ENCODE measurements at regions not wholly inside any gene's neighbourhood (a gene's known extent, or its start where the extent isn't known, plus 50 kb on each side); places are given as distances from the start of the nearest gene placed in this dataset.

DNA sequence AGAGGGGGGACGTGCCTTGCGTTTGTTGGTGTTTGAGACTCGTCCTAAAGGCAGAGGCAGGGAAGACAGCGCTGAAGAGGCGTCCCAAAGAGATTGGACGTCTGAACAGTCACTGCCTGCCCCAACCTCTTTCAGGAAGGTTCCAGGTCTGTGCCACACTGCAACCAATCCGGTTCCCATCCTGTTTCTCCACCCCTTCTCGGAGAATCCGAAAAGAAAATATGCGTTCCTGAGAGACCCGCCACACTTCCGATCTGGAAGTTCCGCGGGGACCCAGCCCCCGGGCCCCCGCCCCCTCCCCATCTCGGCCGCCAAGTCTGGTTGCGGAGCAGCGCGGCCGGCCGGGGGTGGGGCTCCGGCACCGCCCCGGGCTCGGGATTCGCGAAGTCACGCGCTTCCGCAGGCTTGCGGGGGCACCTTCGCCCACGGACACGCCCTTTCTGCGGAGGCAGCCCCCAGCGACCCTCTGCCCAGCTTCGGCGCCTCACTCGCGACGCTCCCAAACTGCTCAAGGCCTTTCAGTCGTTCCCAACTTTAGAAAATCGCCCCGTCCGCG lies 124.5 kb upstream of the DPYD start:
- peak overlapping the region; percentile 43 to 58 (median 49) for H3K4me3 ChIP-seq
- H3K27me3 ChIP-seq, result peaks cover 0 to 6% of the 10 kb centered on the region in 2 donors
- WGBS (ENCODE audit: insufficient coverage, low coverage, low lambda C conversion rate, missing lambda C conversion rate), result 8% methylated on average over 9 of the region's 48 CpGs
- no peak for TF ChIP-seq POLR2A (IDR thresholded peaks at IDR 0.05)
- TF ChIP-seq, protein P1, sequence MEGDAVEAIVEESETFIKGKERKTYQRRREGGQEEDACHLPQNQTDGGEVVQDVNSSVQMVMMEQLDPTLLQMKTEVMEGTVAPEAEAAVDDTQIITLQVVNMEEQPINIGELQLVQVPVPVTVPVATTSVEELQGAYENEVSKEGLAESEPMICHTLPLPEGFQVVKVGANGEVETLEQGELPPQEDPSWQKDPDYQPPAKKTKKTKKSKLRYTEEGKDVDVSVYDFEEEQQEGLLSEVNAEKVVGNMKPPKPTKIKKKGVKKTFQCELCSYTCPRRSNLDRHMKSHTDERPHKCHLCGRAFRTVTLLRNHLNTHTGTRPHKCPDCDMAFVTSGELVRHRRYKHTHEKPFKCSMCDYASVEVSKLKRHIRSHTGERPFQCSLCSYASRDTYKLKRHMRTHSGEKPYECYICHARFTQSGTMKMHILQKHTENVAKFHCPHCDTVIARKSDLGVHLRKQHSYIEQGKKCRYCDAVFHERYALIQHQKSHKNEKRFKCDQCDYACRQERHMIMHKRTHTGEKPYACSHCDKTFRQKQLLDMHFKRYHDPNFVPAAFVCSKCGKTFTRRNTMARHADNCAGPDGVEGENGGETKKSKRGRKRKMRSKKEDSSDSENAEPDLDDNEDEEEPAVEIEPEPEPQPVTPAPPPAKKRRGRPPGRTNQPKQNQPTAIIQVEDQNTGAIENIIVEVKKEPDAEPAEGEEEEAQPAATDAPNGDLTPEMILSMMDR (IDR thresholded peaks at IDR 0.05), result no peak
- peak in 2 of 3 donors; percentile 31 to 37 for DNase-seq
- intact Hi-C loops (cut with DNase I), result no loop called here
- H3K36me3 ChIP-seq, result no peaks in the 10 kb centered on the region
- H3K27ac ChIP-seq, result no peak overlapping the region
- peaks cover 0 to 6% (median 3%) of the 10 kb centered on the region in 4 donors for H3K4me1 ChIP-seq
- ATAC-seq, result peak; percentile 21 to 52 (median 48)
- H3K9me3 ChIP-seq, result no peaks in the 10 kb centered on the region

DNA sequence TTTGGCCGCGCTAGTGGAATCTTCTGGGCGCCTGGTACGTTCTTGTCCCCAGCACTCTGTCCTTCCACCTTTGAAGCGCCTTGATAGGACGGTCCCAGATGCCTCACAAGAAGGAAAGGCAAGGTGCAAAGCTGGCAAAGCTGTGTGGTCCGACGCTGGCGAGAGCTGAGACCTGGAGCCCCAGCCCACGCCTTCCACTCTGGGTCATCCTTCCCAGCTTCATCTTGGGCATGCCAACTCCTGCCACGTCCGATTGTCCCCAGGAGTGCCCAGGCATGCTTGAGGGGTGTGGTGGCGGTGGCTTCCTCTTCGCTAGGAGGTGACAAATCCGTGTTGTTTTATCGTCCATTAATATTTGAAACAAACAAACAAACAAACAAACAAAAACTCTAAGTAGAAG lies 123.9 kb upstream of the DPYD start:
- peak in 1 of 3 donors; percentile 45 for DNase-seq
- TF ChIP-seq, protein P1 (IDR thresholded peaks at IDR 0.05), result no peak
- no peak for TF ChIP-seq POLR2A (IDR thresholded peaks at IDR 0.05)
- Histone ChIP-seq H3K27ac (no peak overlapping the region), H3K4me1 (peaks cover 0 to 6% (median 3%) of the 10 kb centered on the region in 4 donors), H3K9me3 (no peaks in the 10 kb centered on the region), H3K27me3 (peaks cover 0 to 6% of the 10 kb centered on the region in 2 donors), H3K4me3 (peak overlapping the region in 2 of 3 donors; percentile 49 to 58), H3K36me3 (no peaks in the 10 kb centered on the region)
- WGBS (ENCODE audit: insufficient coverage, low coverage, low lambda C conversion rate, missing lambda C conversion rate), result 37% methylated on average over 11 of the region's 16 CpGs
- intact Hi-C loops (cut with DNase I), result no loop called here
- ATAC-seq, result no peak

DNA sequence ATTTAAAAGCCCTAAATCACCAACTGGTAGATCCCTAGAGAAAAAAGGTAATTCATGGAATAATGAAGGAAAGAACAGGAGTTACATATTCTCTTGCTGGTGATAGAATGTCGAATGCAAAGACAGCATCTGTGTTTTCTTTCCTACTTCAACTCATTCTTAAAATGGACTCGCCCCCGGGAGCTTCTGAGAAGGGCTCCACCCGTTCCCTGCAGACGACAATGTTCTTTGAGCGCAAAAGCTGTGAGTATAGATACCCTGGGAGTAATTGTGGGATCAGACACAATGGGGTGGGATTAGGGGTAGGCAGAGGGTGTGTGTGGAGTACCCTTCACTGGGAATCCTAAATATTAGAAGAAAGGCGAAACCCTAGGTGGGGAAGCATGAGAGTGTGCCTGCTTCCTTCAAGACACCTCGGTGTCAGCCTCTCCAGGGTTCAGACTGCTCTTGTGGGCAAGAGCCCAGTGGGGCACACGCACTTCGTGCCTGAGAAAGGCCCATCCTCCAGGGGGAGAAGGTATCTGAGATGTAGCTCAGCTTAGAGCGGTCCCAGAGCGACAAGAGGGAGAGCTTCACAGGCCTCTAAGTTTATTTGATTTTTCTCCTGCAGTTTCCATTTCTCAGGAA lies 123.3 kb upstream of the DPYD start:
- H3K27me3 ChIP-seq, result peaks cover 0 to 6% of the 10 kb centered on the region in 2 donors
- H3K4me1 ChIP-seq, result peaks cover 0 to 6% (median 3%) of the 10 kb centered on the region in 4 donors
- ATAC-seq (no peak), DNase-seq (no peak)
- 42% methylated on average over 7 of the region's 12 CpGs for WGBS (ENCODE audit: insufficient coverage, low coverage, low lambda C conversion rate, missing lambda C conversion rate)
- no peak overlapping the region for H3K27ac ChIP-seq
- H3K9me3 ChIP-seq, result no peaks in the 10 kb centered on the region
- no peak for TF ChIP-seq POLR2A (IDR thresholded peaks at IDR 0.05)
- TF ChIP-seq, protein P1 (IDR thresholded peaks at IDR 0.05), result no peak
- H3K36me3 ChIP-seq, result no peaks in the 10 kb centered on the region
- intact Hi-C loops (cut with DNase I), result no loop called here
- no peak overlapping the region for H3K4me3 ChIP-seq

DNA sequence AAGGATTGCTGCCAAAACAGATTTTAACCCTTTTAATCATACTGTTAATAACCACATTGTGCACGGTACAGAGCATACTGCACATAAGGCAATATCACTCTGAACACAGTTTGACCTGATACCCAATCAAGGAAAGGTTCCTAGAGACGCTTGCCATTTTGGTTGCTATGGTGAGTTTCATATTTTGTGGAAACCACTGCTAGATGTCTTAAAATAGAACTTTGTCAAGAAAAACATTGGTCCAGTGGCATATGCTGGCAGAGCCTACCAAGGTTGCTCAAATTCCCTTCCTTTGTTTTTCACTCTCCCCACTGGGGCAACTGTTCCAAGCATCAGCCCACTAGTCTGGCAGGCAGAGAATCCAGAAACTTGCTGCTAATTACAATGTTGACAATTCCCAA lies 114.8 kb upstream of the DPYD start:
- Histone ChIP-seq H3K27me3 (no peaks in the 10 kb centered on the region), H3K36me3 (no peaks in the 10 kb centered on the region), H3K4me3 (no peak overlapping the region), H3K9me3 (no peaks in the 10 kb centered on the region), H3K4me1 (no peaks in the 10 kb centered on the region), H3K27ac (no peak overlapping the region)
- DNase-seq (no peak), ATAC-seq (no peak)
- TF ChIP-seq, protein P1 (IDR thresholded peaks at IDR 0.05), result no peak
- TF ChIP-seq POLR2A (IDR thresholded peaks at IDR 0.05), result no peak
- intact Hi-C loops (cut with DNase I), result no loop called here
- WGBS (ENCODE audit: insufficient coverage, low coverage, low lambda C conversion rate, missing lambda C conversion rate), result 47% methylated on average over 2 of the region's 2 CpGs
